Right forelimb (tissue), 1 donor: ENCODE measurements at regions not wholly inside any gene's neighbourhood (a gene's known extent, or its start where the extent isn't known, plus 50 kb on each side); places are given as distances from the start of the nearest gene placed in this dataset.

Source experiments
- DNase-seq: peaks from one replicate; pipeline ENCODE4 v3.0.0-alpha.2; 2018

GRCh38 chr1:224486801-224487583, 52.4 kb upstream of the WDR26 start:
- DNase-seq, result no peak

GRCh38 chr1:224488806-224489499, 54.4 kb upstream of the WDR26 start:
- no peak for DNase-seq

GRCh38 chr1:224489534-224490365, 55.2 kb upstream of the WDR26 start:
- DNase-seq, result no peak

- no peak for DNase-seq
Observed at GRCh38 chr1:224490549-224491537, 56.2 kb upstream of the WDR26 start.

DNA sequence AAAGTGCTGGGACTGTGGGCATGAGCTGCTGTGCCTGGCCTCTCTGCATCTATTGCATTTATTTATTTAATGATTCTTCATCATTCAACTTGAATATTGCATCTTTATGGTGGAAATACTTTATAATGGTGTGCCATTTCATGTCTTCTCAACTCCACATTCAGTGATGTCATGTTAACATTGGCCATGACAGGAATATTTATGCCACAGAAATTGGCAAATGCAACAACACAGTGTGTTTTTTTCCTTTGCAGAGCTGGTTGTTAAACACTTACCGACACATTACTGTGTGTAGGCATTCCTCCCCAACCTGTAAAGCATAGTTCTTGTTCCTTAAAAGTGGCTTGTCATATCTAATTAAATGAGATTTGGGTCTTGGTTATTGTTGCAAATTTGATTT, 57.4 kb upstream of the WDR26 start:
- DNase-seq, result no peak

DNA sequence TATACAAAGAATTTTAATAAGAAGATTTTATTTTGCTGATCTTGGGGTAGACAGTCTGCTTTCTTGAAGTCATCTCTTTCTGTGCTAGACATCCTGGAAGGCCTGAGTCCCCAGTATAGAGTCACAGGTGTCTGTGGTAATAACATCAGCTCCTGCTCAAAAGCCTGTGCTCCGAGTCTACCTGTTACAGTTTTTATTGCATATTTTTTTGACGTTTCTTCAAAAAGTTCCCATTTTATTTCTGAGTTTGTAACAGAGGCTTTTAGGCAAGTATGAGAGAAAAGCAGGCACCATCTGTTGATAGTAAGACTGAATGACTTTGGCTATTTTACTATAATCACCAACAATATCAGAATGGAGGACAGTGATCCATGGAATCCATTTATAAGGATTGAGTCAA, 58.0 kb upstream of the WDR26 start:
- DNase-seq, result no peak

DNA sequence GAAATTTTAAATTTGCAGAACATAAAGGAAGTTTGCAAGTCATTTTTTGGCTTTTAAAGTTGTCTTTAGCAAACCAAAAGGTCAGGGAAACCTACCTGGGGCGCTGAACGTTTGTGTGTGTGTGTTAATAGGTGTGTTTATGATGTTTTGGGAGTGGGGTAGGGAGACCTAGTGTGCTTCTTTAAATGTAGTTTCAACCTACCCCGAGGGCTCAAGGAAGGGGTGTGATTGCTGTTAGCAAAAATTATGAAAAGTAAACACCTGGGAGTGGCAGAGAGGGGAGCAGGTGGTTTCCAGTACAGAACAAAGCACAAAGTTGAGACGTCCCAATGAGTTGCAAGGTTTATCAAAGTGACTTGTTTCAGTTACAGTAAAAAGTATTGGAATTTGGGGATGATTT, 58.7 kb upstream of the WDR26 start:
- no peak for DNase-seq

GRCh38 chr1:224494343-224494742, 59.7 kb upstream of the WDR26 start:
- DNase-seq, result no peak

DNA sequence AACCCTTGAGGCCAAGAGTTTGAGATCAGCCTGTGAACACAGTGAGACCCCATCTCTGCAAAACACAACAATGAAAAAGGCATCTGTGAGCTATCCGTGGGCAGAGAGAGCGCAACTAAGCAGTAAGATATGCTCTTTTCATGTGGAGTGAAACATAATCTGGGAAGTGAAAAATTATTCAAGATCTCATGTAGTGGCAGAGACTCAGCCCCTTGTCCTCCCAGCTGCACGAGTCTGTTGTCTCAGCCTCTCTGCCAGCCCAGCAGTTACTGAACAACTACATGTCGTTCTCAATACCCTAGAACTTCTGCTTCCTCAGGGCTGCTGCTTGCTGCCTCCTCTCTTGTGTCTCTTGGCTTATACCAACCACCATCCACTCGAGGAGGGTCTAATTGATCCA, 61.3 kb upstream of the WDR26 start:
- no peak for DNase-seq

- no peak for DNase-seq
Observed at GRCh38 chr1:224496826-224497225, 62.2 kb upstream of the WDR26 start.

DNA sequence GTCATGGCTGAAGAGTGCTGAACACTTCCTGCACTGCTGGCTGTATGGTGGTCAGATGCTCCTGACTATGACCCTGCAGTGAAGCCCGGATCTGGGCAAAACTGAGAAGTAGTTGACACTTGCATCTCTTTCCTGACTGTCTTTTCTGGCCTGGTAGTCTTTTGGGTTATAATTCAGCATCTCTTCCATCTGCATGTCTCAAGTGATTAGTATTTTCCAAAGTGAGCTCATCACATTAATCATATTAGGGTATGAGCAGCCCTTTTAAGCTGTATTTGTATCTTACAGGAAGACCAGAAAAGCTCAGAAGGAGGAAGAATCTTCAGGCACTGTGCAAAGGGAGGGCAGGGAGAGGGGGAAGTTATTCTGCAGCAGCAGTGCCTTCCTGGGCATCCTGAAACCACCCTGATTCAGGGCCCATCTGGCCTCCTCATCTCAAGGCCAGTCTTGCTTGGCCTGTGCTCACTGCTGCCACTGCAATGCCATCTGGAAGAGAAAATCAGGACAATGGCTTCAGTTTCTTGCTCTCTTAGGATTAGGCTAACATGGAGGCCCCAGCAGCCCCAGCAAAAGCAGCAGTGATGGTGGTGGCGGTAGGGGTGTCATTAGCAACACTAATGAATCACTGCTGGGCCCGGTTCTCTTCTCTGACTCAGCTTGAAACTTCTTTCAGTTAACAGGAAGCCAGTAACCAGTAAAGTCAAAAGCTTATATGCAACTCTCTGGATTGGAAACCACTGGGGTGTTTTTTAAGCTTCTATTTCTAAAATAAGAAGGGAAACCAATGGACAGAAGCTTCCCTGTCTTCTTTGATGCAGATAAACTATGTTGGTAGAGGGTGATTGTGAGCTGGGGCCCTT, 63.3 kb upstream of the WDR26 start:
- peak; percentile 49 for DNase-seq

GRCh38 chr1:224498574-224499170, 64.1 kb upstream of the WDR26 start:
- DNase-seq, result no peak

- no peak for DNase-seq
Observed at GRCh38 chr1:224499204-224499603, 64.6 kb upstream of the WDR26 start.

DNA sequence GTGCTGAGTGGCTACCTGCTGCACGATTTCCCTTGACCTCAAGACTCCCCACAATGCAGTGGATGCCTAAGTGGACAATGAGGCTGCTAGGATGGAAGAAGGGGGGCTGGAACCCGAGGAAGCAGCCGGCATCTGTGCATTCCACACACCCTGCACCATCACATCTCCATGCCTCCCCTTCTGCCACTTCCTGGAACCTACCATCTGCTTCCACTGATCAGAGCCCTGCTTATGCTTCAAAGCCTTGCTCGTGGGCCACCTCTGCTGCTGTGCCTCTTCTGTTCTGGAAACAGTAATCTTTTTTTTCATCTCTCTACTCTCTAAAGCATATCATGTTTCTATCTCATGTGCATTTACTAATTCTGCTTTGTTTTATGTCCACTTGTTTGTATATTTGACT, 66.2 kb upstream of the WDR26 start:
- no peak for DNase-seq

DNA sequence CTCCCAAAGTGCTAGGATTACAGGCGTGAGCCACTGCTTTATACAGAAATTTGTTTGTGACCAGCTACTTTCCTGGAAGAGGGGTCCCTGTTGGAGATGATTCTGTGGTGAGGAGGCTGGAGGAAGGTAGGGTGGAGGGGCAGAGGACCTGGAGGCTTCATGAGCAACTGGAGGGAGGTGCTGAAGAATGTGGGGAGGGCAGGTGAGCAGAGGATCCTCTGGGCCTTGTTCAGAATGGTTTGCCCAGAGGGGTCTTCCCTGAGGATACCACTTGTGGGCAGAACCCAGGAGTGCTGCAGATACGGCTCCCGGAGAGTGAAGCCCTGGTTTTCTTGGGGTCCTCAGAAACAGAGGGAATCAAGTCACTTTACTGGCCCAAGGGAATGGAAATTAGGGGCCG, 67.2 kb upstream of the WDR26 start:
- DNase-seq, result no peak

- DNase-seq, result no peak
Observed at GRCh38 chr1:224502459-224503160, 68.0 kb upstream of the WDR26 start.

DNA sequence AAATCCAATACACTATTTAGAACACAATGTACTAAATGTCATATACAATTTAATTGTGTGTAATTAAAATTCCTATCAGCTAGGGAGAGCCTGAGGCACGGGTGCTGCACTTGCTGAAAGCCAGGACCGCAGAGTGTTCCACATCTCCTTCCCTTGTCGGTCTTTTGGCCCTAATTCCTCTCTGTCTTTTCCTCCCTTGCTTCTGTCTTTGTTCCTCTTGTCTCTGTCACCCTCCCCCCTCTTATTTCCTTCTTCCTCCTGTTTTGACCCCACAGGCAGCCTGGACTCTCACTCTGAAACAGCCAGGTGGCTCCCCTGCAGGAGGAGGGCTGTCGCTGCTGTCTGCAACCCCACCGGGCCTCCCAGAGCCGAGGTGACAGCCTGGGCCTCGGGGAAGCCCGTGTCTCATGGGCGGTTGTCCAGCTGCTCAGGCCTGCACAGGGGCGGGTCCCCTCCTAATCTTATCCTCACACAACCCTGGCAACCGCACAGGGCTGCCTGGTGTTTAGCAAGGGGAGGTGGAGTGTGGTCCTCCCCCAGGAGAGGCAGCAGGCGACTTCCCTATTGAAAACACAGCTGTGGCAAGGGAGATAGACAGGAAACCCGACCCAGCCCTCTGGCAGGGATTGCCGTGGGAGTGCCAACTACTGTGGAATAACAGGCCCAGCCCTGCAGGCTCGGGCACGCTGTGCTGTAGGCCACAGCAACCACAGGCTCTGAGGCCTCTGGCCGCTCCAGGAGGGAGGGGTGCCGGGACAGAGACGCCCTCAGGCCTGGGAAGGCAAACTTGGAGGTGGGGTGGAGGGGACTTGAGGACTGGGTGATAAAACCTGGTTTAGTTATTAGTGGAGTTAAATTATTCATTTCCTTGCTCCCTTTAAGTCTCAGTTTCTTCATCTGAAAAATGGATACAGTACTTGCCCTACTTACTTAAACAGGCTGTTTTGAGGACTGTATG, 68.8 kb upstream of the WDR26 start:
- DNase-seq, result peak; percentile 87

- DNase-seq, result no peak
Observed at GRCh38 chr1:224504297-224505041, 69.9 kb upstream of the WDR26 start.
